ENCODE measurements at regions not wholly inside any gene's neighbourhood (a gene's known extent, or its start where the extent isn't known, plus 50 kb on each side); places are given as distances from the start of the nearest gene placed in this dataset.

DNA sequence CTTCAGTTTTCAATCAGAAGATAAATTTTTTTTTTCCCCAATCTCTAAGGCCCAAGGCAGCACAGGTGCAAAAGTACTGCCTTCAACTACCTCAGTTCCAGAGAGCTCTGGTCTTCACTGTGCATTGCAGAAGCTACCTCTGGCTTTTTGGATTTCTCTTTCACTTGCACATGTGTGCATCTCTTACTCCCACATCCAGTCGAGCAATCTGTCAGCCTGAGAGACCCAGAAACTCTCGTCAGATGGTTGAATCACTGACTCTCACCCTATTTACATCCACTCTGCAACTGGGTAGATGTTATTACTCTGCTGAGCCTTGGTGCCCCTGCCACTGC lies 813.8 kb downstream of the NR2F2 start:
- DNase-seq (ENCODE audit: low read depth in 1 of 2, low spot score in 1 of 2), result no peak

DNA sequence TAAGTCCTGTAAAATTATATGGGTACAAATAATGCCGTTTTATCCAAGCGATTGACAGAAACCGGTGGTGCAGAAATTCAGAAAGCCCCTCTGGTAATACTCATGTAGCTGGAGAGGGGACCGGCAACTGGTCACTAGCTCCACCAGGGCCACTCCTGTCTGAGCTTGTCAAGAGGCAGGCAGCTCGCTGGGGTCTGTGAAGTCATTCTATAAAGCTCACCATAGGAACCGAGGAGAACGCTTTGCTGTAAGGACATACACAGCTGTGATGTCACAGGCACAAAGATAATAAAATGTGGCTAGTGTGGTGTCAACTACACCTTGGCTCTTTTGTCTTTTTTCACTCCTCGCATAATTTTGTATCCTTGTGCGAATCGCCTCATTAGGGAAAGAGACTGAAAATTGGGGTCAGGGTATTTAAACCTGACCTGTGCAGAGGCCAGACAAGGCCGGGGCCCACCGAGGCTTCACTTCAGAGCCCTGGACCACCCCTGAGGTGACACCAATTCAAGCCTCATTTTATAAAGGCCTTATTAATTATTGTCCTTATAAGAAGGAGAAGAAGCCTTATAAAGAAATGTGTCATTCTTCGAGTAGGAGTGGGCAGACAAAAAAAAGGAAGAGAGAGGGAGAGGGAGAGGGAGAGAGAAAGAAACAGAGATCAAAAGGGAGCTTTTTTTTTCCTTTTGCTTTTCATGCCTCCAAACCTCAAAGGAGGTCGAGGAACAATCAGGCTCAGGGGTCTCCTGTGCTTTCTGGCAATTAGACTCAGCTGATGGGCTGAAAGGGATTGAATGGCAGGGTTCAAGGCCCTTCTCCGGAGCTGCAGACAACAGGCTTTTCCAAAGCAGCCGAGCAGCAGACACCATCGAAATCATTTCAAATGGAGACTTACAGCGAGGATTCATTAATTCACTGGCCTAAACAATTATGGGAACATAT lies 813.3 kb upstream of the ARRDC4 start:
- no peak for DNase-seq (ENCODE audit: low read depth in 1 of 2, low spot score in 1 of 2)

DNA sequence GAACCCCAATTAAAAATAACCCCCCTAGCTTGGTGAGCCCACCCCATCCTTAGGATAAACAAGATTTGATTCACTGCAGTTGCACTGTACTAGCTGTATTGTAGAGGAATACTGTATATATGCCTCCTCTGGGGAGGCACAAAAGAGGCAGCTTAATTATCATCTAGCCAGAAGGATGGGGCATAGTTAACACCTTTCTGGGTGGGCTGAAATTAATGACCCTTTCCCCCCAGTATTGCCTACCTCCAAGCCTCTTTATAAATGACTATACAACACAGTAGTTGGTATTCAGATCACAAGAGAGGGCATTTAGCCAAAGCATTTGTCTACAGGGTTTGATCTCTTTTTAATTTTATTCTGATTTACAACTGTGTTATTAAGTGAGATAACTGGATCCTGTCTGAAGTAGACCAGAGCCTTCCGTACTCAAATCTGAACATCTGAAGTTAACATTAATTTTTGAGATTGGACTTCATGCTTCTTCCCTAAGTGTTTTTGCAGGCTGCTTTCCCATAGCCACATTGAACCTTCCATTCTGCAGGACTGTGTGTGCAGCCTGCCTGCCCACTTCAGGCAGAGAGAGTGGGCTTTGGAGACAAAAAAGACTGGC lies 807.0 kb upstream of the ARRDC4 start:
- DNase-seq (ENCODE audit: low read depth in 1 of 2, low spot score in 1 of 2), result no peak

DNA sequence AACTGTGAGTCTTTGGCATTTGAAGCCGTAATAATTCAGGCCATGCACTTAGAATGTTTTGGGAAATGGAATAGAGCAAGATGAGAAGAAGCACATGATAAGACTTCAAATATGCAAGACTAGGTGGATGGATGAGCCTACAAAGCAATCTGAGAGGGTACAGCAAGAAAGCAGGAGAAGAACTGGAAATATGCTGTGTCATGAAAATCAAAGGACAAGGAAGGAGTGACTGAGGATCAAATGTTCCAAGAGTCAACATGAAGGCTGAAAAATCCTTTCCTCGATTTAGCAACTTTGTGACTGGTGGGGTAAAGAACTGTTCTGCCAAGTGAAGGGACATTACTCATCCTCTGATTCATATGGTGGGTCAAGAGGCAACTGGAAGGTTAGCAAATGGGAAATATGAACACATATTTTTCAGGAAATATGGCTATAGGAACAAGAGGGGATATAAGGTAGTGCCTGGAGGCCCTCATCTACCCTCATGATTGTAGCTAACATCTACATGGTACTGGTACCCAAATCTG lies 803.7 kb upstream of the ARRDC4 start:
- DNase-seq (ENCODE audit: low read depth in 1 of 2, low spot score in 1 of 2), result no peak

DNA sequence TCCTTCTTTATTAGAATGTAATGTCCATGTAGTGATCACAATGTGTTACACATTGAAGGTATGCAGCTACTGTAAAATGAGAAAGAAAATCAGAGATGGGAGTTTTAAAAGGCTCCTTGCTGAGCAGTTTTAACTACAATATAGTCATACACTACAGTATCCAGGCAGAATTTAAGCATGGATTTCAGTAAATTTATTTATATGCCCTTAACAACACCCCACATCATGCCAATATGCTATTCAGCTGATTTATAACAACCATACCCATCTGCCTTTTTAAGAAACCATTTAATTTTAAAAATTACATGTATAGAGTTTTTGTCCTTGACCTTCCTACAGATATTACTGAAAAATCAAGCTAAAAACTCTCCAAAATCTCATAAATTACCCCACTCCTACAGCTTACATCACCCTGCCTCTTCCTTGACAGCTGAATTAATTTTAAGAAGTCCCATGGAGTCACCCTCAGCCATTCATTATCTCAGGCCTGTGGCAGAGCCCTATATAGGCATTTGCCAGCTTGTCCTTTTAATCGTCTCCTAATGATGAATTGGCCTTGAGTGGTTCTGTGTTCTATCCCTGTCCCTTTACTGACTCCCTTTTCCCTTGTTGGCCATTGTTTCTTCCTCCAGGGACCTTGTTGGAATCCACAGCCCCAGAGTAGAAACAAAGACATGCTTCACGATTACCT lies 797.6 kb upstream of the ARRDC4 start:
- DNase-seq (ENCODE audit: low read depth in 1 of 2, low spot score in 1 of 2), result no peak

DNA sequence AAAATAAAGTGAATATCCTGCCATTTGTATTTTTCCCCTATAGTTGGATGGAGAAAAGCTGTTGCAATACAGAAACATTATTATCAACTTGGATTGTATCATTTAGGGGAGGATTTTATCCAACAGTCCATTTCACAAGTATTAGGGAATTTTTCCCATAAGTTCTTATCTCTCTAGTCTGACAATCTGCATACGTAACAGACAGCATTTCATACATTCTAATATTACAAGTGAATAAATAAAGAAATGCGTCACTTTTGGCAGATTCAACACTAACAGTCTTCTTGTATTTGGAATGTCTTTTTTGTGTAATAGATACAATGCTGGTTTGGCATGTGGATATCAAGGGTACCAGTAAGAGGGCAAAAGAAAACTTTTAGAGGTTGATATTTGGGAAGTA lies 795.3 kb upstream of the ARRDC4 start:
- DNase-seq (ENCODE audit: low read depth in 1 of 2, low spot score in 1 of 2), result no peak

DNA sequence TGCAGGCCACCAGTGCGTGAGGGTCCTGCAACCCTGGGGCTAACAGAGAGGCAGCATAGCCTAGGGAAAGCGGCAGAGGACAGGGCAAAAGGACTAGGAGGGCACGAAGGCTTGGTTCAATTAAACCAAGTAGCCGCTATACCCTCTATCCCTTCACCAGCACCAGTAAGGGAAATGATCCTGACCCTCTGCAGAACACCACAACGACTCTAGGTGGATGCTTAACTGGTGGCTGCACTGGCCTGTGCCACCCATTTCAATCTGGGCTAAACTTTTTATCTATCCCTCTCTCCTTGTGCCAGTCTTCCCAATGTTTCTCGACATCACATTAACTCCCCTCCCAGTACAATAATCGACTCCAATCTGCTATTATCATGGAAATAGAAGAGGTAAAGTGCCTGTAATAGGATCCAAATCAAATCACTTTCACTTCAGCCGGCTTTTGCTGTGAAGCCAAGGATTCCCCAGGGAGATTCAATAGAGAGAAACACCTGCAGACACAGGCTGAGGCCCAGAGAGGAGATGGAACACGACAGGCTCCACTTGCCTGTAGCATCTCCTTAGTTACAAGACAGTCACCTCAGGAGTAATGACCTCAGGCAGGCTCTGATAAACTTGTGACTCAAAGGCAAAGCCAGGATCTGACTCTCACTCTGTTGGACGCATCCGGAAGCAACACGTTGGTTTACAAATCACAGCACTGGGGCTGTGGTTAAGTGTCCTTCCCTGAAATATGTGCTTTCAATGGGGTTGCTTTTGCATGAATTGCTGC lies 791.6 kb upstream of the ARRDC4 start:
- DNase-seq (ENCODE audit: low read depth in 1 of 2, low spot score in 1 of 2), result no peak

DNA sequence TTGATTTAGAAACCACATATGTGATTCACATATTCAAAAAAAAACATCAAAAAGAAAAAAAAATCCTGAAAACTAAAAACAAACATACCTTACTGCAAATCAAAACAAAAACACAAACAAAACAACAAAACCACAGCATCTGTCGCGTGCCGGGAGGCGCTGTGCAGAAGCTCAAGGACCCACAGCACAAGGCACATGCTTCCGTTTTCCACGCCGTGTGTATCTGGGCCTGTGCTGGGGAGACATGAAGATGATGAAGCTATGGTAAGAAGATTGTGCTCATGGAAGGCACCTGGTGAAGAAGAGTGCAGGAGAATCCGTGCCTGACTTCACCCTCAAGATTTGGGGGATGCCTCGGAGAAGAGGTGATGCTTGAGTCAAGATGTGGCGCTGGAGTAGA lies 788.9 kb upstream of the ARRDC4 start:
- DNase-seq (ENCODE audit: low read depth in 1 of 2, low spot score in 1 of 2), result no peak

DNA sequence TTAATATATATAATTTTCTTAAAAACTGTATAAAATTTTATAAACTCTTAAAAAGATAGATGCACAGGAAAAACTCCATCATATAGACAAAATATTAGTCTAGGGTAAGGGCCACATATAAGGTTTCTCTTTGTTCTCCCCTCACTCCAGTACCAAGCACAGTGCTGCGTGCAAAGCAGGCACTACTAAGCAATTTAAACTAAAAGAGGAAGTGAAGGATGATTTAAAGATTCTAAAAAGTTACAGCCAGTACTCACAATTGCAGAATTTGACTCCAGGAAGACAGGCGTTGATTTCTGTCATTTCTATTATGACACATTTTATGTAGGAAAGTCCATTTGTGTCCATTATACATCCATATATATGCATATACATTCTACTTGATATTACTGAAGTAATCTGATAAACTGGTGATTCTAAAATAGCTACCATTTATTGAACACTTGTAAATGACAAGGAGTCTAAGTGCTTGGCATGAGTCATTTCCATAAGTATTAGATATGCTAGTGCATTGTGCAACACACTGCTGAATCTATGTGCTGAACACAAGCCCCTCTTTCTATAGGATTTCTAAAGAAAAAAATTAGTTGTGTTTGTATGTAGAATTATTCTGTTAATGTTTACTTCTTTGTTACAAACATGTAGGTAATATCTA lies 785.5 kb upstream of the ARRDC4 start:
- DNase-seq (ENCODE audit: low read depth in 1 of 2, low spot score in 1 of 2), result no peak

DNA sequence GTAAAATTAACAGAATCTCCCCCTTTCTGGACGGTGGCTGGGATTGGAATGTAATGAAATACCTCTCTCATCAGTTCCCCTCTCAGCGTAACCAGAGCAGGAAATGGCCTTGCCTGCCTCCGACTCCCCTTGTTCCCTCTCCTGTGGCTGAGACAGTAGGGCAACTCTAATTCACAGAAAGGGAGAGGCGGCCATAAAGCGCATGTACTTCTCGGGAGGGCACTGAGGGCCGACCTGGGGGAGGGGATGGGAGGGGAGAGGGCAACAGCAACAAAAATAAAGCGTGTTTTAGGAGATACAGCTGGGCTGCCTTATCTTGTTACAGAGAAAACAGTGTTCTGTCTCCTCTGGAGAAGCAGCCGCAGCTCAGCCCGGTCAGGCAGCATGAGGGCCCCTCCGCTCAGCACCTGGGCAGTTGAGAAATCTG lies 783.3 kb upstream of the ARRDC4 start:
- DNase-seq (ENCODE audit: low read depth in 1 of 2, low spot score in 1 of 2), result no peak

DNA sequence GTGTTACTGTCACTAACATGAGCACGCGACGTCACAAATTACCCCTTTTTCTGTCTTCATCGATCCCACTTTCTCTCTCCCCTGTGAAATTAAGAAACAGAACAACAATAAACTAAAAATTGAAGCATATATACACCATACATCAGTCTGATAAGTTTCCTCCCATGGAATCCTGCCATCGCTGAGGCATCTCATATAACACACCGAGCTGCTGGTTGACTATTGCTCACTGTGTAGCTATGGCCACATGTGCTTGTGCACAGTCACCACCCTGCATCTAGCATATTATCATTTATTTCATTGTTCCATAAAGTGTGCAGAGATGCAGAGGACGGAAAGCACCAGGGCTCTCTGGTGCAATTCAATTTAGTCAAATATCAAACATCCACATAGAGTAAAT lies 777.9 kb upstream of the ARRDC4 start:
- DNase-seq (ENCODE audit: low read depth in 1 of 2, low spot score in 1 of 2), result no peak

DNA sequence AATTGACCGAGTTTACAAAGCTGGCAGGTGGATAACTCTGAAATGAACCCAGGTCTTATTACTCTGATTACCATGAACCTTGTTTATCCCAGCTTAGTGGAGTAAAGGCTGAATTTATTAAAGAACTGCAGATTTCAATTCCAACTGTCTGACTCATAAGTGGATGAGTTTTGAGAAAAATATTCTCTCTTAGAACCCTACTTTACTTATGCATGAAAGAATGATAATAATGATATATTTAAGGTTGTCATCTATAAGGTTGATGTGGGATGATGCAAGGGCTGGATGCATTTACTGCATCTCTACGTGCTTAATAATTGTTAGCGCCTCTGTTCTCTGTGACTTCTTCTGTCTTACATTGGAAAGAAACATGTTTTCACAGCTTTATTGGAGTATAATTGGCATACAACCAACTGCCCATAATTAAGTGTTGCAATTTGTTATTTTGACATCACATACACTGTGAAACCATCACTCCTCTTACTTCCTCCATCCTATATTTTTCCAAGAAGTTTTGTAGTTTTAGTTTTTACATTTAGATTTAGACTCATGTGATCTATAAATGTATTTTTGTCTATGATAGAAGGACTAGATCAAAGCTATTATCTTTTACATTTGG lies 771.2 kb upstream of the ARRDC4 start:
- DNase-seq (ENCODE audit: low read depth in 1 of 2, low spot score in 1 of 2), result no peak

DNA sequence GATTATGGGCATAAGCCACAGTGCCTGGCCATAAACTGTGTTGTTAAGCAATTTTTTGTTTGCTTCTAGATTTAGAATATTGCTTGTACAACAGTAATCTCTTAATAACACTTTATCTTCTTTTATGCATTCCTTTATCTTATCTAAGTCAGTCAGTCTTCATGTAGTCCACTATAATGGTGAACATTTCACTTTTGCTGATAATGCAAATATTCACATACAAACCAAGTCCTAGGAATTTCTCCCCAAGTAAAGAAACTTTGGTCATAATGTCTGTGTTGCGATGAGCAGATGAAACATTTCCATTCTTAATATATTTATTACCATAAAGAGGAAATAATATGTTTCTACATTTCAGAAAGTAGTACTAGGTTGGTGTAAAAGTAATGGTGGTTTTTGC lies 765.8 kb upstream of the ARRDC4 start:
- DNase-seq (ENCODE audit: low read depth in 1 of 2, low spot score in 1 of 2), result no peak

DNA sequence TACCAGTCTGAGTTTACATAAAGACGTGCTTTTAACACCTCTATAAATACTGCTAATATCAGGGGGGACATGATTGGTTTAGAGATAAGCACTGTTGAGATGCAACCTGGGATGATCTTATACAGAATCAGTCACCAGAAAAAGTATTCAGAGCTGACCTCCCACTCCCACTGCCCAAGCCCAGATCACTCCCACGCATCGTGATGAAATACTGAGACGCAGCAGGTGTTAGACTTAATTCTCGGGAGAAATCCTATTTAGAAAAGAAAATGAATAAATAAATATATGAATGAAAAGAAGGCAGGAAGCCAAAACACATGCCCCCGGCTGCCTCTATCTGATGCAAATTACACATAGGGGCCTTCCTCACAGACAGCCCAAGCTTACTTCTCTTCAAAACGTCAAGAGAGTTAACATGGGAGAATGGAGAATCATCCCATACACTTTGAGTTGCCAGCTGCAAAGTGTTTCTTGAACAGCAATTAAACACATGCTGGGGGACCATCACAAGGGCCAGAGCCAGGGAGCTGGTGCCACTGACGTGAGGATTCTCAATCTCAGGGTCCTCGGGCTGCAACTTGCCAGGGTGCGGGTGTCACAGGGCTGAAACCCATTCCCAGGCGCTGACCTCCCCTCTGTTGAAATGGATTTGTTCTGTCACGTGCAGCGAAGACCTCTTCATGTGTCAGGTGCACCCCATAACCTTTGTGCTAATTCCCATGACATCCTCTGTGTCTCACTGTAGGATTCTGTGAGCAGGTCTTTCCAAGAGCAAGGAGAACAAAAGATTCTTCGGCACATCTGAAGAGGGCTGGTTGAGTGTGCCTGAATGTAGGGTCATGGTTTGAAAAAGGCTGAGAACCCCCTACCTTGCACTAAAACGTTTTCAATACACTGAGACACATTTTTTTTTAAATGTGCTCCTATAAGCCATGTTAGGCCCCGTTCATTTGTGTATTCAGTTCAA lies 764.2 kb upstream of the ARRDC4 start:
- no peak for DNase-seq (ENCODE audit: low read depth in 1 of 2, low spot score in 1 of 2)

DNA sequence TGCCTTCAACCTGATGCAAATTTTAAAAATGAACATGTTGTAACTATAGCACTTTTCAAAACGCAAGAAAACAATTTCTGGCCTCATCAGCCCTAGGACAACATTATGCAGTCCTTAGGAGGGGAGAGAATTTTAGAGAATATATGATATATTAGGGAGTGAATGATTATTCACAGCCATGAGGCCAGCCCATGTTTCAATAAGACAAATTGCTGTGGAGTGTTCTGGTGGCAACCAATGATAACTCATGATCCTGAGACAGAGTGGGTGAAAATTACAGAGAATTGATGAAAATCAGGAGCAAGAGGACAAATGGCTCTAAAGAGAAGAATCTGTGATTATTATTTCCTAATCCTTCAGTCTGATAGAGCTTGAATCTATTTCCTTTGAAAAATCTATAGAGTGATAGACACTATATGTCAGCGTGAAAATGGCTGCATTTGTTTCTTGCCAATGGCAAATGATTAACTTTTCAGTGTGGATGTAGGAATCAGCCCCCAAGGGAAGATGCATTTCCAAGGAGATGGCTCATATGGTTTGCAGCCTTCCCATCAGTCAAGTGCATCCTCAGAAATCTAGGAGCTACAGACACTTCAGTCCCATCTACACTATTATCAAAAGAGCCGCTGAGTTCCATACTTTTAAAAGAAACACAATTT lies 761.0 kb upstream of the ARRDC4 start:
- DNase-seq (ENCODE audit: low read depth in 1 of 2, low spot score in 1 of 2), result no peak

DNA sequence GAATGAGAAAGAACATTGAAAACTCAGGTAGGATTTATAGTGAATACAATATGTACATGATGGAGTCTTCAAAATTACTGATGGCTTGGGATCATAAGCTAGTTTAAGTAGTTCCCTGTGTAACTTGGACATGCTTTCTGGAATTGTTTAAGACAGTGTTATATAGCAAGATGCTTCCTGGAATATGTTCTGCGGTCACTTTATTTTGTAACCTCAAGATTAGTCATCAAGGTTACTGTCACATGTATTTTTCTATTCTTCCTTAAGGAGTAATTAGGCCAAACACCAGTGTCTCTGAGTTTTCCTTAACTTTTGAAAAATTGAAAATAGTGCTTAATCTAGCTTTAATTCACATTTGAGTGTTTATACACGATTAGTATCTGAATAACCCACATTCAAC lies 760.3 kb upstream of the ARRDC4 start:
- DNase-seq (ENCODE audit: low read depth in 1 of 2, low spot score in 1 of 2), result no peak

DNA sequence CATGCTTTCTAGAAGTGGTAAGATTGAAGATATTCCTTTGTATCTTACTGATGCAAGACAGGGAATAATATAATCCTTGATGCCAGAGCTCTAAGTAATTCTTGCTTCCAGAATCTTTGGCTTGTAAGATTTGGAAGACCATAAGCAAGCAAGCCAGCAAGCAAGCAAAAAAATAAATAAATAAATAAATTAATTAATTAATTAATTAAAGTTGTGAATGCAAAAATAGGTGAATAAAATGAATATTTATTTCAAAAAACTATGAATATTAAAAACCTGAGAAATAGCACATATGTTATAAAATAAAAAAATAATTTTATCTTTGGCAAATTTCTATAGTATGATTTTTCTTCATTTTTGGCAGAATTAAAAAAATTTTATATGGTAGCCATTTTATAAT lies 750.2 kb upstream of the ARRDC4 start:
- no peak for DNase-seq (ENCODE audit: low read depth in 1 of 2, low spot score in 1 of 2)

DNA sequence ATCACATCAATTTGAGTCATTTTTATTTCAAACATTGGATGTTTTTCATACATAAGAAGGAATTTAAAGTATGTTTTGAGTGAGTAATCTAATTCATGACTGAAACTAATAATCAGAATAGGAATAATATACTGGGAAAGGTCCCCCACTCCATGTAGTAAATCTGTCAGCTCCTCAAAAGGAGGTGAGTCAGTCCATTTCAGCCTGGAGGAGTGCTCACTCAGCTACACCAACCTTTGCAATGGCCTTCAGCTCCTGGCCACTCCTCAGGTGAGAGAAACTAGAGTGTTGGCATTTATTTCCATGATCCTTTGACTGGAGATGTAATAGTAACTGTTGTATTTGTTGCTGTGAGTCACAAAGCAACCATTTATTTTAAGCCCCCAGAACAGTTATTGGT lies 744.9 kb upstream of the ARRDC4 start:
- DNase-seq (ENCODE audit: low read depth in 1 of 2, low spot score in 1 of 2), result no peak

DNA sequence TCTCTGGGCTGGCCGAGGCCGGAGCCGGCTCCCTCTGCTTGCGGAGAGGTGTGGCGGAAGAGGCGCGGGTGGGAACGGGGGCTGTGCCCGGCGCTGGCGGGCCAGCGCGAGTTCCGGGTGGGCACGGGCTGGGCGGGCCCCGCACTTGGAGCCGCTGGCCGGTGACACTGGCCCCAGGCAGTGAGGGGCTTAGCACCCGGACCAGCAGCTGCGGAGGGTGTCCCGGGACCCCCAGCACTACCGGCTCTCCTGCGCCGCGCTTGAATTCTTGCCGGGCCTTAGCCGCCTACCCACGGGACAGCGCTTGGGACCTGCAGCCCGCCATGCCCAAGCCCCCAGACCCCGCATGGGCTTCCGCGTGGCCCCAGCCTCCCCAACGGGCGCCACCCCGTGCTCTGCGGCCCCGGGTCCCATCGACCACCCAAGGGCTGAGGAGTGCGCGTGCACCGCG lies 736.3 kb upstream of the ARRDC4 start:
- DNase-seq (ENCODE audit: low read depth in 1 of 2, low spot score in 1 of 2), result no peak

Data from activated T-helper 1 cell treated with anti-CD3 and anti-CD28 coated beads, Interleukin-2, amount 50 U/mL, for 16 hours (primary cell).